ENCODE measurements at regions not wholly inside any gene's neighbourhood (a gene's known extent, or its start where the extent isn't known, plus 50 kb on each side); places are given as distances from the start of the nearest gene placed in this dataset.

DNA sequence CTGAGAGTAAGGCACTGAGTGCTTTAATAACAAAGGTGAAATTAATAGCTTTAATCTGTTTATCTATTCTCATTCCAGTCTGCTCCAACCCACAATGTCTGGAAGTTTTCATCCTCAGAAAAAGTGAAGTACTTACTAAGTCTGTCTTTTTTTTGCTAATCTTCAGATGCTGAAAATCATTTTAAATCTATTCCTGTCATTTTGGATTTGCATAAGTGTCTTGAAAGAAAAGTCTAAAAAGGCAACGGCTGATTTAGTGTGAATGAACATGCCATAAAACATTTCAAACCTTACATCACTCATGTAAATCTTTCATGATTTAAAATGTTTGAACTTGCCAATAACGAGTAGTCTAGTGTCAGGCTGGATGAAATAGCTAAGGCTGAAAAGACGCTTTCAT lies 685.6 kb downstream of the RPS29 start:
- TF ChIP-seq, protein P1, sequence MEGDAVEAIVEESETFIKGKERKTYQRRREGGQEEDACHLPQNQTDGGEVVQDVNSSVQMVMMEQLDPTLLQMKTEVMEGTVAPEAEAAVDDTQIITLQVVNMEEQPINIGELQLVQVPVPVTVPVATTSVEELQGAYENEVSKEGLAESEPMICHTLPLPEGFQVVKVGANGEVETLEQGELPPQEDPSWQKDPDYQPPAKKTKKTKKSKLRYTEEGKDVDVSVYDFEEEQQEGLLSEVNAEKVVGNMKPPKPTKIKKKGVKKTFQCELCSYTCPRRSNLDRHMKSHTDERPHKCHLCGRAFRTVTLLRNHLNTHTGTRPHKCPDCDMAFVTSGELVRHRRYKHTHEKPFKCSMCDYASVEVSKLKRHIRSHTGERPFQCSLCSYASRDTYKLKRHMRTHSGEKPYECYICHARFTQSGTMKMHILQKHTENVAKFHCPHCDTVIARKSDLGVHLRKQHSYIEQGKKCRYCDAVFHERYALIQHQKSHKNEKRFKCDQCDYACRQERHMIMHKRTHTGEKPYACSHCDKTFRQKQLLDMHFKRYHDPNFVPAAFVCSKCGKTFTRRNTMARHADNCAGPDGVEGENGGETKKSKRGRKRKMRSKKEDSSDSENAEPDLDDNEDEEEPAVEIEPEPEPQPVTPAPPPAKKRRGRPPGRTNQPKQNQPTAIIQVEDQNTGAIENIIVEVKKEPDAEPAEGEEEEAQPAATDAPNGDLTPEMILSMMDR (IDR thresholded peaks at IDR 0.05) = no peak
- TF ChIP-seq POLR2A (IDR thresholded peaks at IDR 0.05) = no peak

Data from ovary (tissue), 3 donors.